ENCODE measurements at regions not wholly inside any gene's neighbourhood (a gene's known extent, or its start where the extent isn't known, plus 50 kb on each side); places are given as distances from the start of the nearest gene placed in this dataset.

DNA sequence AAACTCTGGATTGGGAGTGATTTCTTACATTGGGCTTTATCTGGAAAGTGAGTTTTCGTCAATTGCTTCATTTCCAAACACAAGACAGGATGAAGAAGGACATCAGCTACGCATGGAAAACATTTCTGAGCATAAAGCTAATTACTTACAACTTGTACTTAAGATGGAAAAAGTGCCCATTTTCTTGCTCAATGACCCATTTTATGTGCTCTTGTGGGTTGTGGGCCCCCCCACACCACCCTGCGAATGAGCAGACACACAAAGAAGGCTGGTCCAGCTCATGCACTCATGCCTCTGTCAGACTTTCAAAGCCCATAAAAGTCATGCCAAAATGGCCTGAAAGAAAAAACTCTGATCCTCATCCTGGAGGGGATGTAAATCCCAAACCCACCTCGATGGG is 663.0 kb downstream of the AJAP1 start:
- H3K4me3 ChIP-seq (ENCODE audit: low read depth, low read length): no peak overlapping the region
- DNase-seq (ENCODE audit: low read depth): no peak

DNA sequence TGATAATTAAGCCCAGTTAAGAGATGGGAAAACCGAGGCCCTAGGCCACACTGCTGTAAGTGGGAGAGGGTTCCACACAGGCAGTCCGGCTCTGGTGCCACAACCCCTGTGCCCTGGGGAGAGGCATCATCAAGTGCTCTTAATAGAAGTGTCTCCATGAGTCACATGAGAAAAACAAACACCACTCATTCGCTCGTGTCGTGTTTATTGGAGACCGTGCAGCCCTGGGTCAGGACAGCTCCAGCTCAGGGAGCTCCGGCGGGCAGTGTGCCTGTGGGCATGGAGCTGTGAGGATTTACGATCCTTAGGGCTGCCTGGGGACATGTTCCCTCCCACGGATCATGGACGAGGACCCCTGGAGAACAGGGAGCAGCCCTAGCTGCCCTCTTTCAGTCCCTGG is 658.5 kb downstream of the AJAP1 start:
- no peak for DNase-seq (ENCODE audit: low read depth)
- no peak overlapping the region for H3K4me3 ChIP-seq (ENCODE audit: low read depth, low read length)

DNA sequence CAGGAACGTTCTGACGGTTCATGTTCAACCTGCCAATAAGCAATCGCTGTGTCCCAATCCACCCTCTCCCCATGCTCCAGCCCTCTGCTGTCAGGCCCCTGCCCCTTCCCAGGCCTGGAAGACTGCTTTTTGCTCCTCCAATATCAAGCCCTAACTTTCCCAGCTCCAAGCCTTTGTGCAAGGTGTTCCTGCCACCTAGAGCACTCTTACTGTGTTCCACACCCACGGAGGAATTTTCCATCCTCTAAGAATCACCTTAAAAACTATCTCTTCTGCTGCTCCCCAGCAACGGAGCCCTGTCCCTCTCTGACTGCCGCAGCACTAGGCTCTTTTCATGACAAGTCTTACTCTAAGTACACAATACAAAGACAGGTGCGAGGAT is 657.9 kb downstream of the AJAP1 start:
- H3K4me3 ChIP-seq (ENCODE audit: low read depth, low read length): no peak overlapping the region
- DNase-seq (ENCODE audit: low read depth): no peak

DNA sequence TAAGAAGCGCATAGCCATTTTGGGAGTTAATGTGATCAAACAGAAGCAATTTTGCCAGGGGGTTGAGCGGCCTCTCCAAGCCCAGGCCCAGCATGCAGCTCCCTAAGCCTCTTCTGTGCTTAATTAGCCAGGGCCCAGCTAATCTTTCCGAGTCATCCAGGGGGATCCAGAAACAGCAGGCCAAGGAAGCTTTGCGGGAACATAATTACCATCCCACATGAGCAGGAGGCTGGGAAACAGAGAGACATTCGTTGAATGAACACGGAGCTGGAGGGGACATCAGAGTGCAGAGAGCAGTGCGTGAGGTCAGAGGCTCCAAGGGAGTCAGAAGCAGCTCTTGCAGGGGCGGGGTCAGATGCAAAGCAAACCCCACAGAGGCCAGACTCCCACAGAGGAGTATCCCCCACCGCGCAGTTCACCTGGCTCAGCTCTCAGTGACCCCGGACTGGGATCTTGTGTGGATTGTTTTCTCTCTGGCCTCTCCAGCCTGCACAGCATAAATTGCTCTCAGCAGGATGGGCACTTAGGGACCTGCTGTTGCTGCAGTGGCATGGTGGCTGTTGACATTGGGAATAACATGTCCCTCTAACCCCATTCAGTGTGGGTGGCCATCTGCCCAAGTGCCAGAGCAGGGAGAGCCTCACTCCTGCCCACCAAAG is 657.4 kb downstream of the AJAP1 start:
- no peak overlapping the region for H3K4me3 ChIP-seq (ENCODE audit: low read depth, low read length)
- no peak for DNase-seq (ENCODE audit: low read depth)

DNA sequence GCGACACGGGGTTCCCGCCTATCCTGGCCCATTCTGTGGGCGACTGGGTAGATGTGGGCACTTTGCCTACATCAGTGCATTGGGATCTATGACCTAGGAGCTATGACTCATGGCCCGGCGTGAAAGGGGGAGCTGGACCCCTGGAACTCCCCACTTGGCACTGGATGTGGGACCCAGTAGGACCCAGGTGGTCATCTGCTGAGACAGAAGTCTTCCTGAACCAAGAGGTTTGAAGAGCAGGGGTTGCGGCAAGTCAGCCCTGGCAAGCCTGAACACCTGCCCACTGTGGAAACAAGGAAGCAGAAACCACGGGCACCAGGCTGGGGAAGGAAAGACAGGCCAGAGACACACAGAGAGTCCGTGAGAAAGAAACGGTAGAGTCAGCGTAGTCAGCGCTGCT is 656.7 kb downstream of the AJAP1 start:
- H3K4me3 ChIP-seq (ENCODE audit: low read depth, low read length): no peak overlapping the region
- no peak for DNase-seq (ENCODE audit: low read depth)

DNA sequence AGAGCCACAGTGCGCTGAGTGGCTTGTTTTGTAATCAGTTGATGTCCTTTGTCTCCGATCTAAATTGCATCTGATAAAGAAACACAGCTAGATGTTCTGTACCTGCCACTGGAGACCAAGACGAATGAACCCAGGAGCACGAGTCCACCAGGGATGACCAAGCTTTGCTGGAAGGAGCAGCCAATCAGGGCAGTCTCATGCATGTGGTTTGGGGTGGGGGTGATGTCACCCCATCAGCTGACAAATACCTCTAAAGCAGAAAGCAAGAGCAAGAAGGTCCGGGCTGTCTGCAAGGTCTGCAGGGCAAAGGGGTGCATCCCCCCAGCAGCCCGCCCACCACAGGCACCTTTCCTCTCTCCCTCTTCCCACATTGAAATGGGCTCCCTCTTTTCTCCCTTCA is 653.8 kb downstream of the AJAP1 start:
- DNase-seq (ENCODE audit: low read depth): no peak
- H3K4me3 ChIP-seq (ENCODE audit: low read depth, low read length): no peak overlapping the region

DNA sequence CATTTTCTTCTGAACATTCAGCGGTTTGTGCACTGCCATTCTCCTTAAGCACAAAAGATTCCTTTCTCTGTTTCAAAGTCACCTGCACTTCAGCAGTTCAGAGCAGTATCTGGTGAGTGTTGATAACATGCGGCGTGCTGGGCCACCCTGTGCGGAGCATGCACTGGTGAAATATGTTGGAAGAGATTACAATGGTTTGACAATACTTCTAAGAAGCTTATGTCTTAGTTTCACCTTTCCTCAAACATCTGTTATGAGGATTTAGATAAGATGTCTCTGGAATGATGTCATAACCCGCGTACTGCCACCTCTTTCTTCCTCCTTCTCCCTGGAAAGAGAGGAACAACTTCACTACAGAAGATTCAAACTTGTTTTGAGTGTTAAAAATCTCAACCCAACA is 650.3 kb downstream of the AJAP1 start:
- no peak for DNase-seq (ENCODE audit: low read depth)

DNA sequence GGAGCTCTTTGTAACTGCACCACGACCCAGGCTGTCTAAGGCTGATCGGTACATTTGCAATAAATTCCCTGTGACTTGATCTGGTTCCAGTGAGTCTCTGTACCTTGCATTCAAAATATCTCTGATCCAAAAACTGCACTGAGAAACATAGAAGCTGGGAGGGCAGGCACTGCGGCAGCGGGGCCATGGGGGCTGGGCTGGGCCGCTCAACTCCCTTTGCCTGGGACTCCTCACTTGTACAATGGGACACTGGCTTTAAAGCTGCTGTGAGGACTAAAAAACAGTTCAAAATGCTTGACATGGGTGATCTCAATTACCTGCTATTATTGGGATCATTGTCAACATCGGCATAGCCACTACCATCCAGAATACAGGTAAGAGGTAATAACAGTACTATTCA is 644.0 kb downstream of the AJAP1 start:
- H3K4me3 ChIP-seq (ENCODE audit: low read depth, low read length): no peak overlapping the region
- no peak for DNase-seq (ENCODE audit: low read depth)

More for the DNA sequence above, 650.3 kb downstream of the AJAP1 start:
- no peak overlapping the region for H3K4me3 ChIP-seq (ENCODE audit: low read depth, low read length)

DNA sequence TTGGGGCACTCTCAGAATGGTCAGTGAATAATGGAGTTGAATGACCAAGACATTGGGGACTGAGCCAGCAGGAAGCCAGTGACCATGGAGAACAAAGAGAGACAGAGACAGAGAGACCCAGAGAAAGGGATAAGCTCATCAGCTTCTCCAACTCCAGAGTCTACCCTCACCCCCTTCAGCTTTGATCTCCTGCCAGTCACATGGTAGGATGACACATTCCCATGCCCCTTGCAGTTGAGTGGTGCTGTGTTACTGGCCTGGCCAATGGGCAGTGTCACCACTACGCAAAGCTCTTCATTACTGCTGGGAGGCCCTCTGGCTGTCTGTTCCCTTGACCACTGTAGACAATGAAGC is 643.5 kb downstream of the AJAP1 start:
- H3K4me3 ChIP-seq (ENCODE audit: low read depth, low read length): no peak overlapping the region
- no peak for DNase-seq (ENCODE audit: low read depth)

DNA sequence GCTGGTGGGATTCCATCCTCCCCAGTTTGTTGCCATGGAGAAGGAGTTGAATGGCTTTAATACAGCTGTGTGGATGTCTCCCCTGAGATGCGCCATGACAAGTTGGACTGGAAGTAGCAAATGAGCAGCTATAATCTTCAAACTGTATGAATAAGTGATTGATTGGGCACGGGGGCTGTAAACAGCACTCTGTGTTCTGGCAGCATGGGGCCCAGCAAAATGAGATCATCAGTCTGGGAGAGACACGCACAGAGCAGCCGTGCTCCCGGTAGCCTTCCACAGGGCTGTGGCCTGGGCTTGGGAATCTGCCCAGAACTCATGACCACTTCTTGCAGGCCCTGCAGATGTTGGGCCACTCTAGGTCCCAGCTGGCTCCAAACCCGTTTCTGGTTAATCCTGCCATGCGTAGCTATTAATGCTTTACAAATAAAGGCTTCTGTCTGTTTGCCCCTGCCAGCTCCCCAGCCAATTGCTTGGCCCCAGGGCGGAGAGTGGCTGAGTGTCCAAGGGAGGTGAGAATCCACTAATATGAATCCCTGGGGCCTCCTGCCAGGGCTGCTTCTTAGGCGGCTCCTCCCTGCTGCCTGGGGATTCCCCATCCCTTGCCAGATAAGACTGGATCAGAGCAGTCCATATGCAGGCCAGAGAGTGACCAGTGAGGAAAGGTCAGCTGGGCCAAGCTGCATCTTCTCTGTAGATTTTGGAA is 642.9 kb downstream of the AJAP1 start:
- DNase-seq (ENCODE audit: low read depth): no peak
- no peak overlapping the region for H3K4me3 ChIP-seq (ENCODE audit: low read depth, low read length)

DNA sequence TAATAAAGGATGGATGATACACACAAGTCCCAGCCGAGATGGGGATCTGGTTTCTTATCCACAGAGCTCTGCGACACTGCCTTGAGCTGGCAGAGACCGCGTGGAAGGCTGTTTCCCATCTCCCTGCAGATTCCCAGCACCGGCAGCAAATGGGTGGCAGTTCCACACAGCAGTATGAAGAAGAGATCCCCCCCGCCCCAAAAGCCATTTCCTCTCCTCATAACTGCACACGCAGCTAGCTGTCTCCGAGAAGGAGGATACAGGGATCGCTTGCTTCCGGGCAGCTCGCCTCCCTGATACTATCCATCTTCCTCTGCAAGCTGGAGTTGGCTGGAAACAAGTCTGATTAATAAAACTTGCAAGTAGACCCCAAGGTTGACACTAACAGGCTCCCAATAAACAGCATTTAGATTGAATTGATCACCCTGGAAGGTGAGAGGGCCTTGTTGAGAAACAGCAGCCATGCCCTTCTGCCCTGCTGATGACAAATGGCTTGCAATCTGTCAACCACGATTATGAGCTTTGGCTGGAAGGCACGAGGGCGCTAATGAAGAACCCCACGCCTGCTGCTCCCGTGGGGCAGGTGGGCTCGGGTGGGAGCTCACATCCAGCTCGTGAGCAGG is 642.3 kb downstream of the AJAP1 start:
- no peak overlapping the region for H3K4me3 ChIP-seq (ENCODE audit: low read depth, low read length)

DNA sequence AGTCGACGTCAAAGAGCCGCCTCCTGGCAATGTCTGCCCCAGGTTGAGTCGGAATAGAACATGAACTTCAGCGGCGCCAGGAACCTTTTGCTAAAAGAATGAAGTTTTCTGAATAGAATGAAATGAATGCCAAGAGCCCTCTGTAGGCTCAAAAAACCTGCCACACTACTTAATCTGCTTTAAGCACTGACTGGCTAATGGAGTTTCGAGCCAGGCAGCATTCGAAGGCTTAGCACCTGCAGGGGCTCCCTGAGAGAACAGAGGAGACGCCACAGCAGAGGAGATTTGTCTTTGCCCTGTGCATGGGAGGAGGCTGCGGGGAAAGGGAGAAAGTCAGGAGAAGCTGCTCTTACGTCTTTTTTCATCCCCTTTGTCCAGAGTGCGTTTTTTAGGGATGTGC is 641.7 kb downstream of the AJAP1 start:
- DNase-seq (ENCODE audit: low read depth): no peak
- H3K4me3 ChIP-seq (ENCODE audit: low read depth, low read length): no peak overlapping the region

More for the DNA sequence above, 642.3 kb downstream of the AJAP1 start:
- no peak for DNase-seq (ENCODE audit: low read depth)

DNA sequence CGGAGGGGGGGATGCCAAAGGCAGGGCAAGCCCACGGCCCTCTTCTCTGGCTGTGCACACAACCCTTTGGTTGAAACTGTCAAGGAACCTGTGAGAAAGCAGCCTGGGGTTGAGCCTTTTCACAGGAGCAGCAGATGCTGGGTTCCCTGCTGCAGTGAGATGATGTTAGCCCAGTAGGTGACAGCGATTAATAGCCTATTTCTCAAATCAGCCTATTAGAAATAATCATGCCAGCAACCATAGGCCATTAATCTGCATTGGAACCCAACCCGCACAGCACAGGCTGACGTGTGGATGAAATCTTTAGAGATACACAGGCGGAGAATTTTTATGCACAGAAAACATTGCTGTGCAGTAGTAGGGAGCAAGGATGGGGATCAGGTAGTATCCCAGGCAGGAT is 637.5 kb downstream of the AJAP1 start:
- no peak overlapping the region for H3K4me3 ChIP-seq (ENCODE audit: low read depth, low read length)
- DNase-seq (ENCODE audit: low read depth): no peak

DNA sequence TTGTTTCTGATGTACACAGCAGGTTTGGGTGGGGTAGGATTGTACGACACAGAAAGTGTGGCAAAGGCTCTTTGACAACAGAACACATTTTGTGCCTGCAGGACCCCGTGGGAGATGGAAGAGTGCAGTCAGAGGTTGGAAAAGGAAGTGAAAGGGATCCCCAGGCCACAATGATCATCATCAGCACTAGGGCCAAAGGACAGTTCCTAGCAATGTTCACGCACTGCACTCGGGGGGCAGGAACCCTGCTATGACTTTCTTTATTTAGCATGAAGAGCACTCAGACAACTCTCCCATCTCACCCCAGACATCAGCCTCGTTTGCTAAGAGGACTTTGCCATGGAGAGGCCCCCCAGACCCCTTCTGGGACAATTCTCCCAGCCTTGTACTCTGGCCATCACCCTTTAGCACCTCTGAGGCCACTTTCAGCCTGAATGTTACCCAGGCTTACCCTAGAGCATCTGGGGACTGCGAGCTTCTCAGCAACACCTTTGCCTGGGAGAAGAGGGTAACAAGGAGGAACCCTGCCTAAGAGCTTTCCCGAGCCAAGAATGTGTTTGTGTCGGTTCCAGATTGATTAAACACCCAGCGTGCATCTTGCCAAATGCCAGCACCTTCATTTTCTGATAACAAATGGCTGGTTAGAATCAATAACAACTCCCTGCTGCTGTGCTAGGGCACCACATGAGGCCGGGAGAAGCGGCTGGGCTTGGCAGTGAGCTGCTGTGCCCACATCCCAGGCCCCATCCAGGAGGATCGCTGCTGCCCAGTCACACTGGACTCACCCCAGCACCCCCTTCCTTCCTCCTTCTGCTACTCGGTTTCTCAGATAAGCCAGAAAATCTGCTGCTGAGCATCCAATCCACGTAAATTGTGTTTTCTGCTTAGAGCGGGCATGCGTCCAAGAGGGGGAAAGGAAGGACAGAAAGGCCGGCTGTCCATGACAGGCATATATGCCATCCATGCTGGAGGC is 633.1 kb downstream of the AJAP1 start:
- DNase-seq (ENCODE audit: low read depth): no peak
- no peak overlapping the region for H3K4me3 ChIP-seq (ENCODE audit: low read depth, low read length)

DNA sequence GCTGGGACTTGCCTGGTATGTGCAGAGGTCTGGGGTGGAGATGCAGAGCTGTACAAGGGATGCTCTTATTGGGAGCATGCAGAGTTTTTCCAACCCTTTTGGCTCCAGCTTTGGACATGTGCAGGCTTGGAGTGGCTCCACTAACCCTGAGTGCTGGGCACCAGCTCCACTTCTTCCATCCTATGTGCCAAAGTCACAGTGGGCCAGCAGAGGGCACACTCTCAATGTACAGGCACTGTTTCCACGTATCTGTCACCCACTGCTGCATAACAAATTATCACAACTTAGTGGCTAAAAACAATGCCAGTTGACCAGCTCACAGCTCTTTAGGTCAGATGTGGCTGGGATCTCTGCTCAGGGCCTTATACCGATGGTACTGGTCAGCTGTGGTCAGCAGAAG is 631.8 kb downstream of the AJAP1 start:
- DNase-seq (ENCODE audit: low read depth): no peak
- no peak overlapping the region for H3K4me3 ChIP-seq (ENCODE audit: low read depth, low read length)

DNA sequence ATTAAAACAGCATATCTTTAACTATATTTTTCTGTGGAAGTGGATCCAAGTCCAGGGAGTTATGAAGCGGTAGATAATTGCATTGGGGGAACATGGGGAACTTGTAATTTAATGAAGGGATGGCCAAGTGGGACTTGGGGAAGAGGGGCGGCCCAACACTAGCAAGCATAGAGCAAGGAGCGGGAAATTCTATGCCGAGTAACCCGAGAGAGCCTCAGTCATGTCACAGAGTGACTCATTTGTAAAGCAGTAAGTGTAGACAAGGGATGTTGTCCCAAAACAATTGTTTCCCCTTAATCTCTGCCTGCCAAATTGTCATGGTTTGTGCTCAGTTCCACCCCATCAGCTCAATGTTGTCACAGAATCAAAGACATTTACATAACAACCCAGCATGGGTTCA is 620.1 kb downstream of the AJAP1 start:
- DNase-seq (ENCODE audit: low read depth): no peak
- no peak overlapping the region for H3K4me3 ChIP-seq (ENCODE audit: low read depth, low read length)

DNA sequence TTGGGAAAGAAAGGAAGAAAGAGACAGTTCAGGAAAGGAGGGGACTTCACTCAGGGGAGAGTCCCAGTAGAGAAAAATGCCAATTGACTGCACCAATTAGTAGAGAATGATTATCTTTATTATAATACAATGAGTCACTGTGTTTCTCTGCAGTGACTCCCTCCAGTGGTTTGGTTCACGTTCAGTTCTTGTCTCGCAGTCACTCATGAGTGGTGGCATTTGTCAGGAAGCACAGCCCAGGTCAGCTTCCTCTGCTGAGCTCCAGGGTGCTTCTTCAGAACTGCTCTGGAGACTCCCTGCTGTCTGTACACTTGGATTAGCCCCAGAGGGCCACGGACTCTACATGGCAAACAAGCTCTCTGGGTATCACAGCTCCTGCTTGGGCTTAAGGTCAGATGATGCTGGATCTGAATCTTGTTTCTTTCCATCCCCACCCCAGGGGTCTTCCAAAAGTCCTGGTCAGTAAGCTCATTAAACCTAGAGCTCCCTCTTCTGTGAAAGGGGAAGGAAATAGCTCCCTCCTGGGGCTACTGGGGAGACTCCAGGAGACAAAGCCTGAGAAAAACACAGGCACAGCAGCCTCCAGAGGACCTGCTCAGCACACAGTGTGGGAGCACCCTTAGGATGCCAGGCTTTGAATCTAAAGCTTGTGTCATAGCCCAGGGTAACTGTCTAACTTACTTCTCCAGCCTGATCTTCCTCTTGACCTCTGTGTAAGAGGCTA is 619.0 kb downstream of the AJAP1 start:
- H3K4me3 ChIP-seq (ENCODE audit: low read depth, low read length): no peak overlapping the region
- DNase-seq (ENCODE audit: low read depth): no peak

DNA sequence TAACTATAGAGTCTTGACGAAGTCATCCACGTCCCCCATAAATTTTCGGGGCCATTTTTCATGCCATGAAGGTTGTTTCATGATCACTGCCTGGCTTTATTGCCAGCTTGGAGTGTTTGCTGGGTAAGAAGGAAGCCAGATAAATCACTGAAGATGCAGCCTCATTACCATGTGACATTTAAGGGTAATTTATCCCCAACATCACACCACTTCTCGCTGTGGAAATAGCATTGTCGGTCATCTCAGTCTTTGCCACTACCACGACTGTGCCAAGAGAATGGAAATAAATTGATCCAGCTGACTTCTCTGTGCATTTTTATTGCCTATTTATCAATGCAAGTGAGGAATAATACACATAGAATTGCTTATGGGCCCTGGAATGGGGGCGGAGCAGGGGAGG is 617.9 kb downstream of the AJAP1 start:
- no peak for DNase-seq (ENCODE audit: low read depth)
- H3K4me3 ChIP-seq (ENCODE audit: low read depth, low read length): no peak overlapping the region

DNA sequence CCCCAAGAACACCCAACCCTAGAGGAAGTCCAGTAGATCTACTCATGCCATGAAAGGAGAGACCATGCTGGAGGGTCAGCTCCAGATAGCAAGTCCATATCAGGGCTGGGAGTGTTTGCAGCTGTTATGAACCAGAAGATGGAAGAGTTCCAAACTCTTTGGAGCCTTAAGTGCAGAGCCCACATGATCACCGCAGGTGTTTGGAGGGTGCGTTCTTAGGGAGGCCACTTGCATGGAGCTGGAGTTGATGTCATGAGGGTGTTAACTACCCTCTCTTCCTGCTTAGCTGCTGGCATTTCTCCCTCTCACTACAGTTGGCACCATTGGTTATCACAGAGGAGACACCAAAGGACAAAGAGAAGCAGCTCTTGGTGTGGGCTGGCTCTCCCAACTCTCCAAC is 616.9 kb downstream of the AJAP1 start:
- no peak overlapping the region for H3K4me3 ChIP-seq (ENCODE audit: low read depth, low read length)
- DNase-seq (ENCODE audit: low read depth): no peak
